Lung microvascular endothelial cell (primary cell): ENCODE measurements at regions not wholly inside any gene's neighbourhood (a gene's known extent, or its start where the extent isn't known, plus 50 kb on each side); places are given as distances from the start of the nearest gene placed in this dataset.
A peak's percentile ranks its signal among the peaks of the same experiment; 100 is the strongest.

Experiments
- DNase-seq, 2 donors: peaks; one replicate each; pipeline versions ENCODE4 v3.0.0 to v3.0.0-alpha.2; 2010; ENCODE audit warnings: low read depth in 2 of 2

- no peak for DNase-seq
Measured at GRCh38 chr2:61722318-61722717, 131.5 kb downstream of the FAM161A start.

- DNase-seq = no peak
Measured at GRCh38 chr2:61721382-61721781, 132.5 kb downstream of the FAM161A start.

GRCh38 chr2:61720911-61721310 lies 132.9 kb downstream of the FAM161A start:
- no peak for DNase-seq

- no peak for DNase-seq
Measured at GRCh38 chr2:61718965-61719364, 134.9 kb downstream of the FAM161A start.

- DNase-seq = no peak
Measured at GRCh38 chr2:61715506-61715905, 138.4 kb downstream of the FAM161A start.

- peak in 1 of 2 donors; percentile 3 for DNase-seq
Measured at GRCh38 chr2:61714210-61714609, 139.7 kb downstream of the FAM161A start.

GRCh38 chr2:61713457-61713856 lies 140.4 kb downstream of the FAM161A start:
- no peak for DNase-seq

- DNase-seq = no peak
Measured at GRCh38 chr2:61712060-61712459, 141.8 kb downstream of the FAM161A start.

GRCh38 chr2:61710711-61711110 lies 143.1 kb downstream of the FAM161A start:
- DNase-seq = no peak

- peak; percentile 20 to 31 for DNase-seq
Measured at GRCh38 chr2:61707984-61708852, 145.6 kb downstream of the FAM161A start.

- no peak for DNase-seq
Measured at GRCh38 chr2:61705625-61706024, 148.2 kb downstream of the FAM161A start.

GRCh38 chr2:61704364-61704763 lies 149.5 kb downstream of the FAM161A start:
- DNase-seq = no peak

GRCh38 chr2:61702088-61702467 lies 151.8 kb downstream of the FAM161A start:
- no peak for DNase-seq

GRCh38 chr2:61700464-61700863 lies 153.4 kb downstream of the FAM161A start:
- DNase-seq = no peak

GRCh38 chr2:61694312-61695274 lies 156.4 kb upstream of the XPO1 start:
- peak; percentile 82 to 90 for DNase-seq

GRCh38 chr2:61693744-61694143 lies 155.6 kb upstream of the XPO1 start:
- DNase-seq = no peak

GRCh38 chr2:61690078-61690596 lies 152.0 kb upstream of the XPO1 start:
- DNase-seq = no peak

GRCh38 chr2:61689568-61689967 lies 151.4 kb upstream of the XPO1 start:
- DNase-seq = peak in 1 of 2 donors; percentile 33

- DNase-seq = no peak
Measured at GRCh38 chr2:61688369-61689334, 150.5 kb upstream of the XPO1 start.

GRCh38 chr2:61679096-61679495 lies 140.9 kb upstream of the XPO1 start:
- no peak for DNase-seq

GRCh38 chr2:61677942-61678341 lies 139.8 kb upstream of the XPO1 start:
- no peak for DNase-seq
